Thyroid gland (tissue), 4 donors: ENCODE measurements at regions not wholly inside any gene's neighbourhood (a gene's known extent, or its start where the extent isn't known, plus 50 kb on each side); places are given as distances from the start of the nearest gene placed in this dataset.
"Not testable (repeated sequence)": the region's sequence is repeated elsewhere in the genome, so short reads cannot be mapped to it uniquely, and the experiment has no call there.

Experiments used
- POLR2A ChIP-seq, 2 donors: fragments of 450-650 bp; IDR thresholded peaks; one replicate each; pipeline ENCODE4 v1.6.1; 2017; ENCODE audit warnings: antibody characterized with exemption in 2 of 2, mild to moderate bottlenecking in 2 of 2, moderate library complexity in 1 of 2
- TF ChIP-seq, protein P1 (sequence below), 6 experiments: fragments of 200-600 bp in 3 of 6; fragments of 450-650 bp in 3 of 6; sonication (generic) in 3 of 6; IDR thresholded peaks; one replicate each; pipeline ENCODE4 v1.5.1; 2016 to 2019; ENCODE audit warnings: antibody characterized with exemption in 6 of 6, mild to moderate bottlenecking in 2 of 6, inconsistent platforms in 1 of 6, moderate library complexity in 1 of 6

- TF ChIP-seq POLR2A (IDR thresholded peaks at IDR 0.05) = not testable (repeated sequence)
- TF ChIP-seq, protein P1, sequence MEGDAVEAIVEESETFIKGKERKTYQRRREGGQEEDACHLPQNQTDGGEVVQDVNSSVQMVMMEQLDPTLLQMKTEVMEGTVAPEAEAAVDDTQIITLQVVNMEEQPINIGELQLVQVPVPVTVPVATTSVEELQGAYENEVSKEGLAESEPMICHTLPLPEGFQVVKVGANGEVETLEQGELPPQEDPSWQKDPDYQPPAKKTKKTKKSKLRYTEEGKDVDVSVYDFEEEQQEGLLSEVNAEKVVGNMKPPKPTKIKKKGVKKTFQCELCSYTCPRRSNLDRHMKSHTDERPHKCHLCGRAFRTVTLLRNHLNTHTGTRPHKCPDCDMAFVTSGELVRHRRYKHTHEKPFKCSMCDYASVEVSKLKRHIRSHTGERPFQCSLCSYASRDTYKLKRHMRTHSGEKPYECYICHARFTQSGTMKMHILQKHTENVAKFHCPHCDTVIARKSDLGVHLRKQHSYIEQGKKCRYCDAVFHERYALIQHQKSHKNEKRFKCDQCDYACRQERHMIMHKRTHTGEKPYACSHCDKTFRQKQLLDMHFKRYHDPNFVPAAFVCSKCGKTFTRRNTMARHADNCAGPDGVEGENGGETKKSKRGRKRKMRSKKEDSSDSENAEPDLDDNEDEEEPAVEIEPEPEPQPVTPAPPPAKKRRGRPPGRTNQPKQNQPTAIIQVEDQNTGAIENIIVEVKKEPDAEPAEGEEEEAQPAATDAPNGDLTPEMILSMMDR (IDR thresholded peaks at IDR 0.05) = not testable (repeated sequence)
These were observed 94.2 kb downstream of the TEX36 start for GRCh38 chr10:125588738-125589137.
